ENCODE measurements at regions not wholly inside any gene's neighbourhood (a gene's known extent, or its start where the extent isn't known, plus 50 kb on each side); places are given as distances from the start of the nearest gene placed in this dataset.
A peak's percentile ranks its signal among the peaks of the same experiment; 100 is the strongest.
"Not testable (repeated sequence)": the region's sequence is repeated elsewhere in the genome, so short reads cannot be mapped to it uniquely, and the experiment has no call there.

- H4K20me1 ChIP-seq (ENCODE audit: insufficient read depth, low read length): no peaks in the 10 kb centered on the region
- no peaks in the 10 kb centered on the region for H3K79me2 ChIP-seq (ENCODE audit: insufficient read depth, low read length)
- peak overlapping the region; percentile 8 for H2AFZ ChIP-seq (ENCODE audit: low read length)
- H3K9me3 ChIP-seq (ENCODE audit: low read depth, low read length): peaks cover 8% of the 10 kb centered on the region
- DNase-seq (ENCODE audit: insufficient read length, low spot score, missing footprints): no peak
- no peaks in the 10 kb centered on the region for H3K36me3 ChIP-seq (ENCODE audit: insufficient read depth, low read length)
- H3K27ac ChIP-seq (ENCODE audit: low read depth, low read length): no peak overlapping the region
- TF ChIP-seq CTCF (IDR thresholded peaks at IDR 0.05; ENCODE audit: extremely low read depth, low read depth, low read length): no peak
- no peak overlapping the region for H3K4me2 ChIP-seq (ENCODE audit: insufficient read depth, low read length)
- H3K4me1 ChIP-seq (ENCODE audit: insufficient read depth, low read length): peaks cover 14% of the 10 kb centered on the region
- no peaks in the 10 kb centered on the region for H3K27me3 ChIP-seq (ENCODE audit: insufficient read depth, low read length)
- H3K4me3 ChIP-seq (ENCODE audit: insufficient read depth, low read length): no peak overlapping the region
Observed at GRCh38 chr6:140341272-140341671, 966.8 kb upstream of the CITED2 start.

GRCh38 chr6:140340795-140341194 is 966.3 kb upstream of the CITED2 start:
- Histone ChIP-seq H3K36me3 (ENCODE audit: insufficient read depth, low read length) (no peaks in the 10 kb centered on the region), H3K27me3 (ENCODE audit: insufficient read depth, low read length) (no peaks in the 10 kb centered on the region), H3K27ac (ENCODE audit: low read depth, low read length) (no peak overlapping the region), H3K79me2 (ENCODE audit: insufficient read depth, low read length) (no peaks in the 10 kb centered on the region), H3K4me3 (ENCODE audit: insufficient read depth, low read length) (no peak overlapping the region), H3K4me1 (ENCODE audit: insufficient read depth, low read length) (peaks cover 14% of the 10 kb centered on the region), H3K4me2 (ENCODE audit: insufficient read depth, low read length) (no peak overlapping the region), H2AFZ (ENCODE audit: low read length) (peak overlapping the region; percentile 8), H3K9me3 (ENCODE audit: low read depth, low read length) (peaks cover 8% of the 10 kb centered on the region), H4K20me1 (ENCODE audit: insufficient read depth, low read length) (no peaks in the 10 kb centered on the region)
- DNase-seq (ENCODE audit: insufficient read length, low spot score, missing footprints): no peak
- no peak for TF ChIP-seq CTCF (IDR thresholded peaks at IDR 0.05; ENCODE audit: extremely low read depth, low read depth, low read length)

GRCh38 chr6:140339084-140339483 is 964.6 kb upstream of the CITED2 start:
- not testable (repeated sequence) for H3K27me3 ChIP-seq (ENCODE audit: insufficient read depth, low read length); DNase-seq (ENCODE audit: insufficient read length, low spot score, missing footprints); H3K9me3 ChIP-seq (ENCODE audit: low read depth, low read length); H3K36me3 ChIP-seq (ENCODE audit: insufficient read depth, low read length); H4K20me1 ChIP-seq (ENCODE audit: insufficient read depth, low read length); H3K4me3 ChIP-seq (ENCODE audit: insufficient read depth, low read length); H2AFZ ChIP-seq (ENCODE audit: low read length); H3K79me2 ChIP-seq (ENCODE audit: insufficient read depth, low read length); H3K4me1 ChIP-seq (ENCODE audit: insufficient read depth, low read length); H3K27ac ChIP-seq (ENCODE audit: low read depth, low read length); H3K4me2 ChIP-seq (ENCODE audit: insufficient read depth, low read length)

- Histone ChIP-seq H3K4me3 (ENCODE audit: insufficient read depth, low read length) (no peak overlapping the region), H3K27ac (ENCODE audit: low read depth, low read length) (no peak overlapping the region), H4K20me1 (ENCODE audit: insufficient read depth, low read length) (no peaks in the 10 kb centered on the region), H3K36me3 (ENCODE audit: insufficient read depth, low read length) (no peaks in the 10 kb centered on the region), H3K27me3 (ENCODE audit: insufficient read depth, low read length) (no peaks in the 10 kb centered on the region), H3K79me2 (ENCODE audit: insufficient read depth, low read length) (no peaks in the 10 kb centered on the region), H2AFZ (ENCODE audit: low read length) (no peak overlapping the region), H3K4me2 (ENCODE audit: insufficient read depth, low read length) (no peak overlapping the region), H3K9me3 (ENCODE audit: low read depth, low read length) (peaks cover 2% of the 10 kb centered on the region), H3K4me1 (ENCODE audit: insufficient read depth, low read length) (peaks cover 4% of the 10 kb centered on the region)
- no peak for TF ChIP-seq CTCF (IDR thresholded peaks at IDR 0.05; ENCODE audit: extremely low read depth, low read depth, low read length)
- no peak for DNase-seq (ENCODE audit: insufficient read length, low spot score, missing footprints)
Observed at GRCh38 chr6:140321891-140322290, 947.4 kb upstream of the CITED2 start.
